ENCODE measurements at regions not wholly inside any gene's neighbourhood (a gene's known extent, or its start where the extent isn't known, plus 50 kb on each side); places are given as distances from the start of the nearest gene placed in this dataset.

DNA sequence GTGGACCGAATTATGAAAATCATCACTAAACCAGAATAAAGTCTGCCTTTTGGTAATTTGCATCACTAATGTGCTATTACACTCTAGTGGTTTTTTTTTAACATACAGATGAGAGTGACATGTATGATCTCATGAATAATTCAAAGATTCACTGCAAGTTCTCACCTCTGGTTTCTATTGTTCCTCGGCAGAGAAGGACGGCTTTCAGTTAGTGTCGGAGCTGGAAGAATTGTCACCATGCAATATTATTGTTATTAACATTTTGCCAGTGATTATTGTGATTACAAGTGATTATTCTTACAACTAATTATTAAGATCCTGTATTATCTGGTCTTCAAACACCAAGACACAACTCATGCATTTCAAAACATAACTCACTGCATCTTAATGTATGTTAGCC lies 366.6 kb upstream of the RPS23 start:
- TF ChIP-seq, protein P1, sequence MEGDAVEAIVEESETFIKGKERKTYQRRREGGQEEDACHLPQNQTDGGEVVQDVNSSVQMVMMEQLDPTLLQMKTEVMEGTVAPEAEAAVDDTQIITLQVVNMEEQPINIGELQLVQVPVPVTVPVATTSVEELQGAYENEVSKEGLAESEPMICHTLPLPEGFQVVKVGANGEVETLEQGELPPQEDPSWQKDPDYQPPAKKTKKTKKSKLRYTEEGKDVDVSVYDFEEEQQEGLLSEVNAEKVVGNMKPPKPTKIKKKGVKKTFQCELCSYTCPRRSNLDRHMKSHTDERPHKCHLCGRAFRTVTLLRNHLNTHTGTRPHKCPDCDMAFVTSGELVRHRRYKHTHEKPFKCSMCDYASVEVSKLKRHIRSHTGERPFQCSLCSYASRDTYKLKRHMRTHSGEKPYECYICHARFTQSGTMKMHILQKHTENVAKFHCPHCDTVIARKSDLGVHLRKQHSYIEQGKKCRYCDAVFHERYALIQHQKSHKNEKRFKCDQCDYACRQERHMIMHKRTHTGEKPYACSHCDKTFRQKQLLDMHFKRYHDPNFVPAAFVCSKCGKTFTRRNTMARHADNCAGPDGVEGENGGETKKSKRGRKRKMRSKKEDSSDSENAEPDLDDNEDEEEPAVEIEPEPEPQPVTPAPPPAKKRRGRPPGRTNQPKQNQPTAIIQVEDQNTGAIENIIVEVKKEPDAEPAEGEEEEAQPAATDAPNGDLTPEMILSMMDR (IDR thresholded peaks at IDR 0.05; ENCODE audit: low read depth, low read length): no peak
- no peak for TF ChIP-seq EZH2phosphoT487 (IDR thresholded peaks at IDR 0.05; ENCODE audit: low read depth)
